WERI-Rb-1 (cell line): ENCODE measurements at regions not wholly inside any gene's neighbourhood (a gene's known extent, or its start where the extent isn't known, plus 50 kb on each side); places are given as distances from the start of the nearest gene placed in this dataset.

Experiments
- DNase-seq: peaks from one replicate; pipeline ENCODE4 v3.0.0-alpha.2; 2020
- H3K27ac ChIP-seq: fragments of 250-450 bp; sonication (Bioruptor Pico); 2 replicates; pipeline ENCODE4 v1.5.1; 2020; ENCODE audit warnings: mild to moderate bottlenecking, moderate library complexity
- H3K27me3 ChIP-seq: fragments of 250-450 bp; sonication (Bioruptor Pico); 2 replicates; pipeline ENCODE4 v1.5.1; 2021; ENCODE audit warnings: mild to moderate bottlenecking, low read depth, moderate library complexity; ENCODE audit not compliant: insufficient read depth, severe bottlenecking
- H3K36me3 ChIP-seq: fragments of 250-450 bp; sonication (Bioruptor Pico); 2 replicates; pipeline ENCODE4 v1.5.1; 2020; ENCODE audit warnings: mild to moderate bottlenecking, moderate library complexity
- H3K4me3 ChIP-seq: 2 replicates; pipeline ENCODE4 v1.5.1; 2011; ENCODE audit warnings: low read depth, mild to moderate bottlenecking, control low read depth, low read length
- H3K9me3 ChIP-seq: fragments of 250-450 bp; sonication (Bioruptor Pico); 2 replicates; pipeline ENCODE4 v1.5.1; 2021; ENCODE audit warnings: mild to moderate bottlenecking, moderate library complexity; ENCODE audit not compliant: severe bottlenecking
- CTCF ChIP-seq: IDR thresholded peaks from 2 replicates; pipeline ENCODE4 v1.5.1; 2011; ENCODE audit warnings: low read depth, mild to moderate bottlenecking, control low read depth, inconsistent platforms, low read length

GRCh38 chr9:30293231-30293630, 2091.2 kb upstream of the ACO1 start:
- no peak for DNase-seq
- H3K36me3 ChIP-seq = no peaks in the 10 kb centered on the region
- H3K27me3 ChIP-seq = no peaks in the 10 kb centered on the region
- no peak overlapping the region for H3K4me3 ChIP-seq
- TF ChIP-seq CTCF = no peak
- no peaks in the 10 kb centered on the region for H3K9me3 ChIP-seq
- no peak overlapping the region for H3K27ac ChIP-seq

GRCh38 chr9:30299126-30299780, 2085.2 kb upstream of the ACO1 start:
- Histone ChIP-seq H3K27ac (no peak overlapping the region), H3K27me3 (no peaks in the 10 kb centered on the region), H3K9me3 (no peaks in the 10 kb centered on the region), H3K4me3 (no peak overlapping the region), H3K36me3 (no peaks in the 10 kb centered on the region)
- DNase-seq = no peak
- no peak for TF ChIP-seq CTCF

GRCh38 chr9:30301271-30301963, 2083.0 kb upstream of the ACO1 start:
- TF ChIP-seq CTCF = no peak
- H3K27ac ChIP-seq = no peak overlapping the region
- no peaks in the 10 kb centered on the region for H3K27me3 ChIP-seq
- no peaks in the 10 kb centered on the region for H3K9me3 ChIP-seq
- no peaks in the 10 kb centered on the region for H3K36me3 ChIP-seq
- DNase-seq = no peak
- H3K4me3 ChIP-seq = no peak overlapping the region

DNA sequence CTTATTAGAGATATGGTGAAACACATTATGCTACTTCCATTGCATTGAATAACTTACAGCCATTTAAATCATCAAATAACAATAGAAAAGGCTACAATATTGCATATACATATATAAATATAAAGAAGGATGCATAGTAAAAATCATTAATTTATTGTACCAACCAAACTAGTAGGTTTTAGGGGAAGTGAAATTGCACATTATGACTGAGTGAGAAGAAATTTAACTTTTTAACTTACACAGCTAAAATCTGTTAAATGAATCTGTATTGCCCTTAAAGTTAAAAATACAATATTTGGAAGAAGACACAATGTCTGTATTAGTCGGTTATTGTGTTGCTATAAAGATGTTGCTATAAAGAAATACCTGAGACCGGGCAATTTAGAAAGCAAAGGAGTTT, 2073.7 kb upstream of the ACO1 start:
- no peaks in the 10 kb centered on the region for H3K36me3 ChIP-seq
- no peaks in the 10 kb centered on the region for H3K27me3 ChIP-seq
- no peak overlapping the region for H3K27ac ChIP-seq
- no peak overlapping the region for H3K4me3 ChIP-seq
- no peaks in the 10 kb centered on the region for H3K9me3 ChIP-seq
- TF ChIP-seq CTCF = no peak
- DNase-seq = no peak

DNA sequence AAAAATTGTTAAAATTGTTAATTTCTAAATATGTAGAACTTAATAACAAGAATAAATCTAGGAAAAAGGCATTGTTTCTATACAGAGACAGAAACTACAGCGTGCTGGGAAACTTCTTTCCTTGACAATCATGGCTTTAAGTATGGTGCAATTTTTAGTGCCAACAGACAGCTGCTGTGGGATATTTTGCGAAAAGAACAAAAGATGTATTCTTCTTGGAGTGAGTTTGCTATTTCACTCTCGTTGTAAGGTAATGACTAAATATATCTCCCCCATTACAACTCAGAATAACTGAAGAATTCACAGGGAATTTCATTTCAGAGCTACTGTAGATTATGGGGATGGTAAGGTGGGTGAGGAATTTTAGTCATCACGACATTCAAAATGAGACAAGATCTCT, 2055.0 kb upstream of the ACO1 start:
- no peak for TF ChIP-seq CTCF
- Histone ChIP-seq H3K9me3 (no peaks in the 10 kb centered on the region), H3K36me3 (no peaks in the 10 kb centered on the region), H3K27me3 (no peaks in the 10 kb centered on the region), H3K4me3 (no peak overlapping the region), H3K27ac (no peak overlapping the region)
- DNase-seq = no peak
